ENCODE measurements at regions not wholly inside any gene's neighbourhood (a gene's known extent, or its start where the extent isn't known, plus 50 kb on each side); places are given as distances from the start of the nearest gene placed in this dataset.
"Not testable (repeated sequence)": the region's sequence is repeated elsewhere in the genome, so short reads cannot be mapped to it uniquely, and the experiment has no call there.

GRCh38 chr6:27824211-27825024, 87.8 kb downstream of the OR2B2 start:
- H3K27ac Mint-ChIP-seq (ENCODE audit: low read depth) = peak overlapping the region; percentile 93
- peaks cover 19% of the 10 kb centered on the region for H3K36me3 Mint-ChIP-seq (ENCODE audit: insufficient read depth)
- ATAC-seq (replicated peaks; ENCODE audit: extremely low read depth, poor library complexity, severe bottlenecking) (peak; percentile 81), DNase-seq (ENCODE audit: low spot score in 2 of 2) (peak in 1 of 2 donors; percentile 60)
- not testable (repeated sequence) for H3K27me3 Mint-ChIP-seq, H3K9me3 Mint-ChIP-seq
- peak overlapping the region; percentile 85 for H3K4me3 Mint-ChIP-seq
- peaks cover 17% of the 10 kb centered on the region for H3K4me1 Mint-ChIP-seq

GRCh38 chr6:27823714-27824210, 88.4 kb downstream of the OR2B2 start:
- Mint-ChIP-seq H3K4me1 (peaks cover 17% of the 10 kb centered on the region), H3K36me3 (ENCODE audit: insufficient read depth) (peaks cover 19% of the 10 kb centered on the region), H3K4me3 (peak overlapping the region; percentile 85), H3K27ac (ENCODE audit: low read depth) (peak overlapping the region; percentile 93)
- ATAC-seq (replicated peaks; ENCODE audit: extremely low read depth, poor library complexity, severe bottlenecking) (peak; percentile 49), DNase-seq (ENCODE audit: low spot score in 2 of 2) (peak; percentile 60)
- not testable (repeated sequence) for H3K27me3 Mint-ChIP-seq, H3K9me3 Mint-ChIP-seq

- ATAC-seq (replicated peaks; ENCODE audit: extremely low read depth, poor library complexity, severe bottlenecking) (no peak), DNase-seq (ENCODE audit: low spot score in 2 of 2) (no peak)
- no peaks in the 10 kb centered on the region for H3K27me3 Mint-ChIP-seq
- no peak overlapping the region for H3K27ac Mint-ChIP-seq (ENCODE audit: low read depth)
- H3K4me3 Mint-ChIP-seq = no peak overlapping the region
- H3K4me1 Mint-ChIP-seq = peaks cover 14% of the 10 kb centered on the region
- no peaks in the 10 kb centered on the region for H3K9me3 Mint-ChIP-seq
- H3K36me3 Mint-ChIP-seq (ENCODE audit: insufficient read depth) = peaks cover 15% of the 10 kb centered on the region
Measured at GRCh38 chr6:27816906-27817305, 95.3 kb downstream of the OR2B2 start.

GRCh38 chr6:27814665-27815424, 97.4 kb downstream of the OR2B2 start:
- ATAC-seq (replicated peaks; ENCODE audit: extremely low read depth, poor library complexity, severe bottlenecking) = peak; percentile 77
- no peaks in the 10 kb centered on the region for H3K9me3 Mint-ChIP-seq
- H3K27ac Mint-ChIP-seq (ENCODE audit: low read depth) = peak overlapping the region; percentile 95
- H3K4me1 Mint-ChIP-seq = peaks cover 31% of the 10 kb centered on the region
- H3K36me3 Mint-ChIP-seq (ENCODE audit: insufficient read depth) = peaks cover 22% of the 10 kb centered on the region
- peak overlapping the region; percentile 80 for H3K4me3 Mint-ChIP-seq
- DNase-seq (ENCODE audit: low spot score in 2 of 2) = peak; percentile 45 to 83
- H3K27me3 Mint-ChIP-seq = no peaks in the 10 kb centered on the region

- peaks cover 33% of the 10 kb centered on the region for H3K4me1 Mint-ChIP-seq
Measured at GRCh38 chr6:27814415-27814664, 97.9 kb downstream of the OR2B2 start.

DNA sequence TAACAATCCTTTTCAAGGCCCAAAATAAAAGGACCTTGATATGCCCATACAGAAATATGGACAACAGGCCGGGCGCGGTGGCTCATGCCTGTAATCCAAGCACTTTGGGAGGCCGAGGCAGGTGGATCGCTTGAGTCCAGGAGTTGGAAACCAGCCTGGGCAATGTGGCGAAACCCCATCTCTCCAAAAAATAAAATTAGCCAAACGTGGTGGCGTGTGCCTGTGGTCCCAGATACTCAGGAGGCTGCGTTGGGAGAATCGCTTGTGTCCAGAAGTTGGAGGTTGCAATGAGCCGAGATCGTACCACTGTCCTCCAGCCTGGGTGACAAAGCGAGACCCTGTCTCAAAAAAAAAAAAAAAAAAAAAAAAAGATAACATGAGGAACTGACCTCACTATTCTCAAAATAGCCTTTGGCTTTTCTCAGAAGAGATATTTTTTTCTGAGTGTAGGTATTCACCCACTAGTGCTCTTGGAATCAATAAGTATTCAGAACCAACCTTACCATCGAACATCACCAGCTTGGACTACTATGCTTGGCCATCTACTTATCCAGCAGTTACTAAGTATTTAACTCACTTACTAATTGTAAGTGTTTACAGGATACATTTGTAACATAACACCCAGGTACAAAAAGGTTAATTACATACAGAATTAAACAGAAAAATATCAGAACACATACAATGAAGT, 99.2 kb downstream of the OR2B2 start:
- no peak overlapping the region for H3K4me3 Mint-ChIP-seq
- H3K4me1 Mint-ChIP-seq = peaks cover 33% of the 10 kb centered on the region
- ATAC-seq (replicated peaks; ENCODE audit: extremely low read depth, poor library complexity, severe bottlenecking) = no peak
- no peak for DNase-seq (ENCODE audit: low spot score in 2 of 2)
- no peak overlapping the region for H3K27ac Mint-ChIP-seq (ENCODE audit: low read depth)
- no peaks in the 10 kb centered on the region for H3K9me3 Mint-ChIP-seq
- no peaks in the 10 kb centered on the region for H3K27me3 Mint-ChIP-seq
- peaks cover 34% of the 10 kb centered on the region for H3K36me3 Mint-ChIP-seq (ENCODE audit: insufficient read depth)

More at GRCh38 chr6:27814415-27814664, 97.9 kb downstream of the OR2B2 start:
- not testable (repeated sequence) for H3K27me3 Mint-ChIP-seq; H3K9me3 Mint-ChIP-seq; DNase-seq (ENCODE audit: low spot score in 2 of 2)
- peak overlapping the region; percentile 80 for H3K4me3 Mint-ChIP-seq
- peak overlapping the region; percentile 95 for H3K27ac Mint-ChIP-seq (ENCODE audit: low read depth)
- H3K36me3 Mint-ChIP-seq (ENCODE audit: insufficient read depth) = peaks cover 24% of the 10 kb centered on the region
- ATAC-seq (replicated peaks; ENCODE audit: extremely low read depth, poor library complexity, severe bottlenecking) = peak; percentile 18

GRCh38 chr6:27812078-27812804, 100.0 kb downstream of the OR2B2 start:
- Mint-ChIP-seq H3K9me3 (no peaks in the 10 kb centered on the region), H3K27ac (ENCODE audit: low read depth) (no peak overlapping the region), H3K27me3 (no peaks in the 10 kb centered on the region), H3K4me1 (peaks cover 38% of the 10 kb centered on the region), H3K36me3 (ENCODE audit: insufficient read depth) (peaks cover 42% of the 10 kb centered on the region), H3K4me3 (no peak overlapping the region)
- DNase-seq (ENCODE audit: low spot score in 2 of 2) (no peak), ATAC-seq (replicated peaks; ENCODE audit: extremely low read depth, poor library complexity, severe bottlenecking) (no peak)

- DNase-seq (ENCODE audit: low spot score in 2 of 2) (no peak), ATAC-seq (replicated peaks; ENCODE audit: extremely low read depth, poor library complexity, severe bottlenecking) (no peak)
- Mint-ChIP-seq H3K36me3 (ENCODE audit: insufficient read depth) (peaks cover 41% of the 10 kb centered on the region), H3K9me3 (no peaks in the 10 kb centered on the region), H3K27ac (ENCODE audit: low read depth) (no peak overlapping the region), H3K4me3 (peak overlapping the region; percentile 86), H3K4me1 (peaks cover 47% of the 10 kb centered on the region), H3K27me3 (no peaks in the 10 kb centered on the region)
Measured at GRCh38 chr6:27811451-27811772, 100.8 kb downstream of the OR2B2 start.

DNA sequence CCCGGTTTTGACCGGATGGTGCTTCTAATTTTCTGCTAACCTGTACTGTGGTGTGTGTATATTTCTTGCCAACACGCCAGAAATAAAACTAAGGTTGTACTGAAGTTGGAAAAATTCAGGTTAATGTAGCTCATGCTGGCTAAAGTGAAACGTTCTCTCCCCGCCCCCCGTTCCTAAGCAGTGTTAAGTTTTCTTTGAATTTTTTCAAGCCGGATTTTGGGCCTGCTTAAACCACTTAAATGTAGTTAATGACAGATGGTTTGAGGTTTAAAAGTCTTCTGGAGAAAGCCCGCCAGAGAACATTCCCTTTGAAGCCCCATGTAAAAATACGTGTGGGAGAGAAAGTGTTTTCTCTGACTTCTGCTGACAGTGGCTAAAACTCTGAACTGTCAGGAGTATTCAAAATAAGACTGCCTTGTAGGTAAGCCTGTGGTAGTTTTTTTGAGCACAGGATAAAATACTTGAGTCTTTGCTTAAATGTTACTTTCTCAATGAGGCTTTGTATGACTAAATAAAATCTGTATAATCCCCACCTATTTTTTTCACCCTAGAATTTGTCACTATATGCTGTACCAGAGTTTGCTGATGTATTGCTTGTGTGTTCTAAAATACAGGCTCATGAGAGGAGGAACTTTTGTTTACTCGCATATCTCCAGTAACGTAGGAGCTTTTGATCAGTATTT, 101.3 kb downstream of the OR2B2 start:
- no peak for DNase-seq (ENCODE audit: low spot score in 2 of 2)
- peaks cover 42% of the 10 kb centered on the region for H3K36me3 Mint-ChIP-seq (ENCODE audit: insufficient read depth)

DNA sequence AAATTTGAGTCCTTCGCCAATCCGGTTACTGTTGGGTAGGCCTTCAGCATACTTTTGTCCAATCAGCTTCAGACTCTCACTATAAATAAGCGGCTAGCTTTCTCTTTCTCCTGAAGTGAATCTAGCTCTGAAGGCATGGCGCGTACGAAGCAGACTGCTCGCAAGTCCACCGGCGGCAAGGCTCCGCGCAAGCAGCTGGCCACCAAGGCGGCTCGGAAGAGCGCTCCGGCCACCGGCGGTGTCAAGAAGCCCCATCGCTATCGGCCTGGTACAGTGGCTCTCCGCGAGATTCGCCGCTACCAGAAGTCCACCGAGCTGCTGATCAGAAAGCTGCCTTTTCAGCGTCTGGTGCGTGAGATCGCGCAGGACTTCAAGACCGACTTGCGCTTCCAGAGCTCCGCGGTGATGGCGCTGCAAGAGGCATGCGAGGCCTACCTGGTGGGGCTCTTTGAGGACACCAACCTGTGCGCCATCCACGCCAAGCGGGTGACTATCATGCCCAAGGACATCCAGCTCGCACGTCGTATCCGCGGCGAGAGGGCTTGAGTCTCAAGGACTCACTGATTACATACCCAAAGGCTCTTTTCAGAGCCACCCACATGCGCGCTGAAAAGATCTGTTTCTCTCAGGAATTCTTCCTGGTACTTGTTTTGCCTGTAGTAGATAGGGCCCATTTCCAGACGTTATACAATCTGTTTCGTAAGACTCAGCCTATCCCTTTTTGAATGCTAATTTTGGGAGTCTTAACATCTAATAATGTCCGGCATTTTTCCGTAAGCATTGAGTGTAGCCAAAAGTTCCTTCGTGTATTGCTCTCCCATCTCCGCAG, 102.0 kb downstream of the OR2B2 start:
- Mint-ChIP-seq H3K9me3 (no peaks in the 10 kb centered on the region), H3K36me3 (ENCODE audit: insufficient read depth) (peaks cover 41% of the 10 kb centered on the region), H3K4me1 (peaks cover 38% of the 10 kb centered on the region), H3K27ac (ENCODE audit: low read depth) (peak overlapping the region; percentile 95), H3K4me3 (peak overlapping the region; percentile 86), H3K27me3 (no peaks in the 10 kb centered on the region)
- peak; percentile 55 for ATAC-seq (replicated peaks; ENCODE audit: extremely low read depth, poor library complexity, severe bottlenecking)
- peak; percentile 59 to 79 for DNase-seq (ENCODE audit: low spot score in 2 of 2)

More for the DNA sequence above, 101.3 kb downstream of the OR2B2 start:
- H3K4me1 Mint-ChIP-seq = peaks cover 46% of the 10 kb centered on the region
- peak overlapping the region; percentile 95 for H3K27ac Mint-ChIP-seq (ENCODE audit: low read depth)
- H3K9me3 Mint-ChIP-seq = no peaks in the 10 kb centered on the region
- no peaks in the 10 kb centered on the region for H3K27me3 Mint-ChIP-seq
- peak overlapping the region; percentile 86 for H3K4me3 Mint-ChIP-seq
- ATAC-seq (replicated peaks; ENCODE audit: extremely low read depth, poor library complexity, severe bottlenecking) = no peak
